ENCODE measurements at regions not wholly inside any gene's neighbourhood (a gene's known extent, or its start where the extent isn't known, plus 50 kb on each side); places are given as distances from the start of the nearest gene placed in this dataset.

GRCh38 chr14:104515811-104516780 is 63.5 kb upstream of the C14orf180 start:
- no peak overlapping the region for H3K27ac Mint-ChIP-seq
- CTCF ChIA-PET, result interaction anchor here in 1 of 2 donors (0.6 kb wide), 1 partner anchor 13 kb away, joined by 3 read pairs; no protein-coding TSS in a partner anchor
- POLR2A ChIA-PET, result no interaction called here
- Histone ChIP-seq H3K36me3 (ENCODE audit: control insufficient read depth in 2 of 2, extremely low read depth in 1 of 2, insufficient read depth in 1 of 2, low read length in 1 of 2) (no peaks in the 10 kb centered on the region), H3K27me3 (replicated peaks in 1 of 2; ENCODE audit: control insufficient read depth in 2 of 2, extremely low read depth in 1 of 2, insufficient read depth in 2 of 2, low read length in 1 of 2) (peaks cover 0 to 29% of the 10 kb centered on the region in 2 experiments), H3K4me3 (ENCODE audit: control insufficient read depth in 1 of 2, extremely low read depth in 1 of 2, low read length in 1 of 2) (no peak overlapping the region), H3K27ac (ENCODE audit: low read length) (no peak overlapping the region), H3K9me3 (no peaks in the 10 kb centered on the region), H3K4me1 (ENCODE audit: control insufficient read depth in 1 of 2, extremely low read depth in 1 of 2, insufficient read depth in 2 of 2, low read length in 2 of 2) (no peaks in the 10 kb centered on the region)
- H3K4me3 Mint-ChIP-seq, result no peak overlapping the region
- no peak for ATAC-seq (replicated peaks in 1 of 4)
- no peak for DNase-seq
- H3K4me1 Mint-ChIP-seq, result no peaks in the 10 kb centered on the region
- H3K27me3 Mint-ChIP-seq, result peaks cover 5 to 14% of the 10 kb centered on the region in 2 donors
- WGBS (ENCODE audit: insufficient coverage), result 85% methylated on average over 19 of the region's 23 CpGs
- no peaks in the 10 kb centered on the region for H3K36me3 Mint-ChIP-seq
- peaks cover 0 to 5% (median 0%) of the 10 kb centered on the region in 3 donors for H3K9me3 Mint-ChIP-seq

- Histone ChIP-seq H3K9me3 (no peaks in the 10 kb centered on the region), H3K27ac (ENCODE audit: low read length) (no peak overlapping the region), H3K36me3 (ENCODE audit: control insufficient read depth in 2 of 2, extremely low read depth in 1 of 2, insufficient read depth in 1 of 2, low read length in 1 of 2) (no peaks in the 10 kb centered on the region), H3K27me3 (replicated peaks in 1 of 2; ENCODE audit: control insufficient read depth in 2 of 2, extremely low read depth in 1 of 2, insufficient read depth in 2 of 2, low read length in 1 of 2) (peaks cover 0 to 25% of the 10 kb centered on the region in 2 experiments), H3K4me1 (ENCODE audit: control insufficient read depth in 1 of 2, extremely low read depth in 1 of 2, insufficient read depth in 2 of 2, low read length in 2 of 2) (no peaks in the 10 kb centered on the region), H3K4me3 (ENCODE audit: control insufficient read depth in 1 of 2, extremely low read depth in 1 of 2, low read length in 1 of 2) (no peak overlapping the region)
- ChIA-PET CTCF (no interaction called here), POLR2A (no interaction called here)
- 64% methylated on average over 5 of the region's 8 CpGs for WGBS (ENCODE audit: insufficient coverage)
- Mint-ChIP-seq H3K36me3 (no peaks in the 10 kb centered on the region), H3K9me3 (peaks cover 0 to 5% (median 0%) of the 10 kb centered on the region in 3 donors), H3K4me3 (no peak overlapping the region), H3K27ac (no peak overlapping the region), H3K27me3 (peaks cover 5 to 13% of the 10 kb centered on the region in 2 donors), H3K4me1 (no peaks in the 10 kb centered on the region)
- ATAC-seq (replicated peaks in 1 of 4) (no peak), DNase-seq (no peak)
Observed at GRCh38 chr14:104516906-104517305, 62.7 kb upstream of the C14orf180 start.

GRCh38 chr14:104517426-104517825 is 62.1 kb upstream of the C14orf180 start:
- no peak overlapping the region for H3K4me3 Mint-ChIP-seq
- Histone ChIP-seq H3K27me3 (replicated peaks in 1 of 2; ENCODE audit: control insufficient read depth in 2 of 2, extremely low read depth in 1 of 2, insufficient read depth in 2 of 2, low read length in 1 of 2) (peaks cover 0 to 20% of the 10 kb centered on the region in 2 experiments), H3K4me1 (ENCODE audit: control insufficient read depth in 1 of 2, extremely low read depth in 1 of 2, insufficient read depth in 2 of 2, low read length in 2 of 2) (no peaks in the 10 kb centered on the region), H3K36me3 (ENCODE audit: control insufficient read depth in 2 of 2, extremely low read depth in 1 of 2, insufficient read depth in 1 of 2, low read length in 1 of 2) (no peaks in the 10 kb centered on the region), H3K9me3 (no peaks in the 10 kb centered on the region), H3K4me3 (ENCODE audit: control insufficient read depth in 1 of 2, extremely low read depth in 1 of 2, low read length in 1 of 2) (no peak overlapping the region), H3K27ac (ENCODE audit: low read length) (no peak overlapping the region)
- ATAC-seq (replicated peaks in 1 of 4) (no peak), DNase-seq (no peak)
- H3K27me3 Mint-ChIP-seq, result peaks cover 5 to 8% of the 10 kb centered on the region in 2 donors
- H3K9me3 Mint-ChIP-seq, result peaks cover 0 to 5% (median 0%) of the 10 kb centered on the region in 3 donors
- WGBS (ENCODE audit: insufficient coverage), result 89% methylated on average over 6 of the region's 8 CpGs
- no peaks in the 10 kb centered on the region for H3K4me1 Mint-ChIP-seq
- no peaks in the 10 kb centered on the region for H3K36me3 Mint-ChIP-seq
- POLR2A ChIA-PET, result no interaction called here
- CTCF ChIA-PET, result no interaction called here
- H3K27ac Mint-ChIP-seq, result no peak overlapping the region

- H3K36me3 ChIP-seq (ENCODE audit: control insufficient read depth in 2 of 2, extremely low read depth in 1 of 2, insufficient read depth in 1 of 2, low read length in 1 of 2), result no peaks in the 10 kb centered on the region
- CTCF ChIA-PET, result interaction anchor here in 1 of 2 donors (0.7 kb wide), 1 partner anchor 440 kb away, joined by 3 read pairs; no protein-coding TSS in a partner anchor
- no peaks in the 10 kb centered on the region for H3K4me1 ChIP-seq (ENCODE audit: control insufficient read depth in 1 of 2, extremely low read depth in 1 of 2, insufficient read depth in 2 of 2, low read length in 2 of 2)
- H3K9me3 ChIP-seq, result no peaks in the 10 kb centered on the region
- H3K27me3 ChIP-seq (replicated peaks in 1 of 2; ENCODE audit: control insufficient read depth in 2 of 2, extremely low read depth in 1 of 2, insufficient read depth in 2 of 2, low read length in 1 of 2), result peaks cover 0 to 15% of the 10 kb centered on the region in 2 experiments
- WGBS (ENCODE audit: insufficient coverage), result 90% methylated on average over 13 of the region's 14 CpGs
- H3K27ac ChIP-seq (ENCODE audit: low read length), result no peak overlapping the region
- Mint-ChIP-seq H3K36me3 (no peaks in the 10 kb centered on the region), H3K27ac (no peak overlapping the region), H3K9me3 (peaks cover 0 to 5% (median 0%) of the 10 kb centered on the region in 3 donors), H3K4me3 (no peak overlapping the region), H3K27me3 (peaks cover 5% of the 10 kb centered on the region in 2 donors), H3K4me1 (no peaks in the 10 kb centered on the region)
- H3K4me3 ChIP-seq (ENCODE audit: control insufficient read depth in 1 of 2, extremely low read depth in 1 of 2, low read length in 1 of 2), result no peak overlapping the region
- DNase-seq, result no peak
- POLR2A ChIA-PET, result no interaction called here
- ATAC-seq (replicated peaks in 1 of 4), result no peak
Observed at GRCh38 chr14:104517867-104518266, 61.7 kb upstream of the C14orf180 start.

GRCh38 chr14:104518659-104519350 is 60.8 kb upstream of the C14orf180 start:
- DNase-seq, result no peak
- Mint-ChIP-seq H3K27me3 (peaks cover 1 to 5% of the 10 kb centered on the region in 2 donors), H3K9me3 (peaks cover 0 to 5% (median 0%) of the 10 kb centered on the region in 3 donors), H3K27ac (no peak overlapping the region), H3K4me3 (no peak overlapping the region), H3K36me3 (no peaks in the 10 kb centered on the region), H3K4me1 (no peaks in the 10 kb centered on the region)
- H3K27ac ChIP-seq (ENCODE audit: low read length), result no peak overlapping the region
- H3K9me3 ChIP-seq, result no peaks in the 10 kb centered on the region
- ChIA-PET POLR2A (no interaction called here), CTCF (no interaction called here)
- H3K27me3 ChIP-seq (replicated peaks in 1 of 2; ENCODE audit: control insufficient read depth in 2 of 2, extremely low read depth in 1 of 2, insufficient read depth in 2 of 2, low read length in 1 of 2), result peaks cover 0 to 15% of the 10 kb centered on the region in 2 experiments
- H3K36me3 ChIP-seq (ENCODE audit: control insufficient read depth in 2 of 2, extremely low read depth in 1 of 2, insufficient read depth in 1 of 2, low read length in 1 of 2), result no peaks in the 10 kb centered on the region
- no peak for ATAC-seq (replicated peaks in 1 of 4)
- H3K4me1 ChIP-seq (ENCODE audit: control insufficient read depth in 1 of 2, extremely low read depth in 1 of 2, insufficient read depth in 2 of 2, low read length in 2 of 2), result no peaks in the 10 kb centered on the region
- H3K4me3 ChIP-seq (ENCODE audit: control insufficient read depth in 1 of 2, extremely low read depth in 1 of 2, low read length in 1 of 2), result no peak overlapping the region
- WGBS (ENCODE audit: insufficient coverage), result 84% methylated on average over 15 of the region's 18 CpGs

- Histone ChIP-seq H3K9me3 (no peaks in the 10 kb centered on the region), H3K27me3 (replicated peaks in 1 of 2; ENCODE audit: control insufficient read depth in 2 of 2, extremely low read depth in 1 of 2, insufficient read depth in 2 of 2, low read length in 1 of 2) (peaks cover 0 to 10% of the 10 kb centered on the region in 2 experiments), H3K36me3 (ENCODE audit: control insufficient read depth in 2 of 2, extremely low read depth in 1 of 2, insufficient read depth in 1 of 2, low read length in 1 of 2) (no peaks in the 10 kb centered on the region), H3K4me1 (ENCODE audit: control insufficient read depth in 1 of 2, extremely low read depth in 1 of 2, insufficient read depth in 2 of 2, low read length in 2 of 2) (no peaks in the 10 kb centered on the region), H3K4me3 (ENCODE audit: control insufficient read depth in 1 of 2, extremely low read depth in 1 of 2, low read length in 1 of 2) (no peak overlapping the region), H3K27ac (ENCODE audit: low read length) (no peak overlapping the region)
- ATAC-seq (replicated peaks in 1 of 4) (no peak), DNase-seq (no peak)
- POLR2A ChIA-PET, result no interaction called here
- H3K27me3 Mint-ChIP-seq, result peaks cover 1 to 5% of the 10 kb centered on the region in 2 donors
- H3K36me3 Mint-ChIP-seq, result no peaks in the 10 kb centered on the region
- no peak overlapping the region for H3K27ac Mint-ChIP-seq
- H3K9me3 Mint-ChIP-seq, result peaks cover 0 to 7% (median 2%) of the 10 kb centered on the region in 3 donors
- no peak overlapping the region for H3K4me3 Mint-ChIP-seq
- 76% methylated on average over 3 of the region's 8 CpGs for WGBS (ENCODE audit: insufficient coverage)
- no peaks in the 10 kb centered on the region for H3K4me1 Mint-ChIP-seq
- CTCF ChIA-PET, result no interaction called here
Observed at GRCh38 chr14:104519721-104520120, 59.8 kb upstream of the C14orf180 start.
